ENCODE measurements at regions not wholly inside any gene's neighbourhood (a gene's known extent, or its start where the extent isn't known, plus 50 kb on each side); places are given as distances from the start of the nearest gene placed in this dataset.
"Not testable (repeated sequence)": the region's sequence is repeated elsewhere in the genome, so short reads cannot be mapped to it uniquely, and the experiment has no call there.

DNA sequence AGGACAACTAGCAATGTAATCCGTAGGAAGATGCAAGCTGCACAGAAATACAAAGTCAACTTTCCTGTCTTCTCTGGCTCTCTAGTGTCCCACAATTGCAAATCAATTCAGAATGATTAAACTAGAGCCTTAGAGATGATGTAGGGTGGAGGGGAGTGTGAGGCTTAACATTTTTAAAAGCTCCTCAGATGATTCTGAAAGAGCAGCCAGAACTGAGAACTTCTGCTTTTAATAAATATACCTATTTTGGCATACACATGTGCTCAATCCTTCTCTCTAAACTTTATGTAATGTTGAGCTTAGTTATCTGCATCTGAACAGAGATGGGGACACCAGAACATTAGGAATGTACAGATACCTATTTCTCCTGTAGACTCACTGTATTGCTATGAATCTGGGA is 139.9 kb upstream of the APC start:
- Histone ChIP-seq H3K36me3 (ENCODE audit: control insufficient read depth in 4 of 4, insufficient read depth in 4 of 4, low read length in 3 of 4) (no peaks in the 10 kb centered on the region), H3K27ac (ENCODE audit: insufficient read depth in 1 of 2, low read depth in 1 of 2, low read length in 2 of 2, poor library complexity in 1 of 2, severe bottlenecking in 2 of 2) (no peak overlapping the region), H3K27me3 (replicated peaks in 2 of 5; ENCODE audit: control insufficient read depth in 4 of 5, insufficient read depth in 5 of 5, low read length in 4 of 5) (peaks cover 0 to 26% (median 3%) of the 10 kb centered on the region in 5 experiments), H3K9me3 (ENCODE audit: control extremely low read depth in 1 of 5, control insufficient read depth in 4 of 5, insufficient read depth in 2 of 5, low read depth in 1 of 5, low read length in 4 of 5) (no peaks in the 10 kb centered on the region), H3K4me1 (ENCODE audit: control extremely low read depth in 1 of 4, control insufficient read depth in 4 of 4, insufficient read depth in 4 of 4, low read length in 3 of 4) (no peaks in the 10 kb centered on the region), H3K4me3 (ENCODE audit: control insufficient read depth in 1 of 7, extremely low read depth in 1 of 7, insufficient read depth in 4 of 7, low read depth in 2 of 7, low read length in 6 of 7) (no peak overlapping the region)
- DNase-seq, result no peak
- no CpG with 5 or more reads among the region's 1 CpG for WGBS (ENCODE audit: insufficient coverage)
- POLR2A ChIA-PET, result no interaction called here
- CTCF ChIA-PET, result no interaction called here

DNA sequence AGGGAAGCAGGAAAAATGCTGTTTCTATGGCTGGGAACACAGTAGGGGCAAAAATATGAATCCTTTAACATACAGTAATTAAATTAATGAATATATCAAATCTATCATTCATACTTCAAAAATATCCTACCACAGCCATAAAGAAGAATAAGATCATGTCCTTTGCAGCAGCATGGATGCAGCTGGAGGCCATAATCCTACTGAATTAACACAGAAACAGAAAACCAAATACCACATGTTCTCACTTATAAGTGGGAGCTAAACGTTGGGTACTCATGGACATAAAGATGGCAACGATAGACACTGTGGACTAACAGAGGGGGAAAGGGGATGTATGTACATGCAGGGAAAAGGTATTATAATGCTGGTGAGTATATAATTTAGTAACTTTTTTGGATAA is 137.2 kb upstream of the APC start:
- H3K4me1 ChIP-seq (ENCODE audit: control extremely low read depth in 1 of 4, control insufficient read depth in 4 of 4, insufficient read depth in 4 of 4, low read length in 3 of 4); H3K27ac ChIP-seq (ENCODE audit: insufficient read depth in 1 of 2, low read depth in 1 of 2, low read length in 2 of 2, poor library complexity in 1 of 2, severe bottlenecking in 2 of 2); H3K36me3 ChIP-seq (ENCODE audit: control insufficient read depth in 4 of 4, insufficient read depth in 4 of 4, low read length in 3 of 4); H3K9me3 ChIP-seq (ENCODE audit: control extremely low read depth in 1 of 5, control insufficient read depth in 4 of 5, insufficient read depth in 2 of 5, low read depth in 1 of 5, low read length in 4 of 5); POLR2A ChIA-PET; H3K4me3 ChIP-seq (ENCODE audit: control insufficient read depth in 1 of 7, extremely low read depth in 1 of 7, insufficient read depth in 4 of 7, low read depth in 2 of 7, low read length in 6 of 7); DNase-seq: not testable (repeated sequence)
- CTCF ChIA-PET, result interaction anchor here (0.7 kb wide), 1 partner anchor 157 kb away, joined by 3 read pairs; no protein-coding TSS in a partner anchor
- H3K27me3 ChIP-seq (replicated peaks in 2 of 5; ENCODE audit: control insufficient read depth in 4 of 5, insufficient read depth in 5 of 5, low read length in 4 of 5), result peaks cover 0 to 19% (median 2%) of the 10 kb centered on the region in 5 experiments
- 0% methylated on average over 1 of the region's 2 CpGs for WGBS (ENCODE audit: insufficient coverage)

DNA sequence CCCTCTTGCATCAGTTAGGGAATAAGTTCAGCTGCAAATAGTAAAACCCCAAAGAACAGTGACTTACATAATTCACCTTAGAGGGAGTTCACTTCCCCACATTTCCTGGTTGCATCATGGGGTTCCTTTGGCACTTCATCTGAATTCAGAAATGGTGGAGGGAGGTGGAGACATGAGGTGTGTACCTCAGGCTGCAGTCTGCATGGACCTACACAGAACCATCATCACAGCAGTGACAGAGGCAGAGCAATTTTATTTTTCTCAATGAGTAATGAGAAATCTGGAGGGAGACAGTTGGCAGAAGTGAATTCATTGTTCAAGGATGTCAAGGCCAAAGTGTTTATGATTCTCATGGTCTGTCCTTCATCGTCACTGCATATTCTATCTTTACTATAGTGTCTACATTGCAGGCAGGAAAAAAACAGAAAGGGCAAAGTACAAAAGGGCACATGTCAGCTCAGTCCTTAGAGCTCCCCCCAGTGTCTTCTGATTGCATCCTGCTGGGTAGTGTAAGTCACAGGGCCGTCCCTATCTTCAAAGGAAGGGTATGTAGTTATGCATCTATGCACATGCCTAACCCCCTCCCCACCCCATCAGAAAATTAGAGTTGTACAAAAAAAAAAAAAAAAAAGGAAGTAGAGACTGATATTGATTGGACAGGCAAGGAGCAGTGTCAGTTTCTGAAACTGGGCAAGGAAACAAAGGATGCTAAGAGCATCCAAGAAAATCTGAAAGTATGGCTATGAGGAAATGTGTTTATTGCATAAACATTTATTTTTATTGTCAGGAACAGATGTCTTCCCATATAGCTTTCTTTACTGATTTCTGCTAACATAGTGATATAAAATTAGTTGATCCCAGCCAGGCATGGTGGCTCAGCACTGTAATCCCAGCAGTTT is 132.7 kb upstream of the APC start:
- H3K9me3 ChIP-seq (ENCODE audit: control extremely low read depth in 1 of 5, control insufficient read depth in 4 of 5, insufficient read depth in 2 of 5, low read depth in 1 of 5, low read length in 4 of 5), result no peaks in the 10 kb centered on the region
- WGBS (ENCODE audit: insufficient coverage), result no CpG with 5 or more reads among the region's 2 CpGs
- peaks cover 0 to 3% (median 0%) of the 10 kb centered on the region in 5 experiments for H3K27me3 ChIP-seq (replicated peaks in 2 of 5; ENCODE audit: control insufficient read depth in 4 of 5, insufficient read depth in 5 of 5, low read length in 4 of 5)
- CTCF ChIA-PET, result interaction anchor here (1.2 to 2.1 kb wide), 2 partner anchors 9 to 53 kb away, joined by 3 to 4 read pairs; no protein-coding TSS in a partner anchor
- no peak overlapping the region for H3K4me3 ChIP-seq (ENCODE audit: control insufficient read depth in 1 of 7, extremely low read depth in 1 of 7, insufficient read depth in 4 of 7, low read depth in 2 of 7, low read length in 6 of 7)
- H3K27ac ChIP-seq (ENCODE audit: insufficient read depth in 1 of 2, low read depth in 1 of 2, low read length in 2 of 2, poor library complexity in 1 of 2, severe bottlenecking in 2 of 2), result no peak overlapping the region
- H3K4me1 ChIP-seq (ENCODE audit: control extremely low read depth in 1 of 4, control insufficient read depth in 4 of 4, insufficient read depth in 4 of 4, low read length in 3 of 4), result no peaks in the 10 kb centered on the region
- peak; percentile 4 to 44 (median 36) for DNase-seq
- POLR2A ChIA-PET, result no interaction called here
- no peaks in the 10 kb centered on the region for H3K36me3 ChIP-seq (ENCODE audit: control insufficient read depth in 4 of 4, insufficient read depth in 4 of 4, low read length in 3 of 4)

DNA sequence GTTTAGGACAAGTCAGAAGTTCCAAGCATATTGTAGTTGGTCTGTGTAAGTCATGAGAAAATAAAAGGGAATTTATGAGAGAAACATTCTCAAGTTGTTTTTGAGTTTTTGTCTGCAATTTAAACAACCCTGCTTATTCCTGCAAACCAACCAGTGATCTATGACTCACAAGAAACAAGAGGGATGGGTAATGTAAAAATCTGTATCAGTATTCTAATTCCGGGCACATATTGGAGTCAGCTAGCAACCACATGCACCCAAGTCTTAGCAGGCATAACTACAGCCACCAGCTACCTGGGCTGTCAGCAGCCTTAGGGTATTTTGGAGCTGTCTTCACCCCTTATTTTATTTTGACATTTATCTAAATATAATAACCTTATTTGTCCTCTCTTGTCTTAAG is 128.7 kb upstream of the APC start:
- H3K9me3 ChIP-seq (ENCODE audit: control extremely low read depth in 1 of 5, control insufficient read depth in 4 of 5, insufficient read depth in 2 of 5, low read depth in 1 of 5, low read length in 4 of 5), result no peaks in the 10 kb centered on the region
- no peak overlapping the region for H3K4me3 ChIP-seq (ENCODE audit: control insufficient read depth in 1 of 7, extremely low read depth in 1 of 7, insufficient read depth in 4 of 7, low read depth in 2 of 7, low read length in 6 of 7)
- no peak for DNase-seq
- H3K36me3 ChIP-seq (ENCODE audit: control insufficient read depth in 4 of 4, insufficient read depth in 4 of 4, low read length in 3 of 4), result no peaks in the 10 kb centered on the region
- peaks cover 0 to 5% (median 0%) of the 10 kb centered on the region in 5 experiments for H3K27me3 ChIP-seq (replicated peaks in 2 of 5; ENCODE audit: control insufficient read depth in 4 of 5, insufficient read depth in 5 of 5, low read length in 4 of 5)
- H3K27ac ChIP-seq (ENCODE audit: insufficient read depth in 1 of 2, low read depth in 1 of 2, low read length in 2 of 2, poor library complexity in 1 of 2, severe bottlenecking in 2 of 2), result no peak overlapping the region
- POLR2A ChIA-PET, result no interaction called here
- CTCF ChIA-PET, result no interaction called here
- WGBS (ENCODE audit: insufficient coverage), result no CpG with 5 or more reads among the region's 1 CpG
- no peaks in the 10 kb centered on the region for H3K4me1 ChIP-seq (ENCODE audit: control extremely low read depth in 1 of 4, control insufficient read depth in 4 of 4, insufficient read depth in 4 of 4, low read length in 3 of 4)

DNA sequence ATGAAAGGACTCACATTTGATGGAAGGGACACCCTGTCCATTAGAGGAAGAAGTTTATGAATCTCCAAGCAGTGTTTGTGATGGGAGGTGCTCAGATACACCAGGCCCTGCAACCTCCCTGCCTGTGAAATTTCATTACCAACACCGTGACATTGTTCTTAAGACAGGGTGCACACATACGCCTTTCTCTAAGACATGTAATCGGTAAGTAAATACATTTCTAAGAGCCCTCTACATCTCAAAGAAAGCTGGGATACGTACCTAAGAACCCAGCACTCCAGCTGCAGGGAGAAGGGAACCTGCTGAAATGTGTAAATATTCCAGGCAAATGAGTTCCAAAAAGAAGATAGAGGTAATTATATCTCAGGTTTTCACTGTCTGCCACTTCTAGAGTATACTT is 125.0 kb upstream of the APC start:
- Histone ChIP-seq H3K27me3 (replicated peaks in 2 of 5; ENCODE audit: control insufficient read depth in 4 of 5, insufficient read depth in 5 of 5, low read length in 4 of 5) (peaks cover 0 to 5% (median 0%) of the 10 kb centered on the region in 5 experiments), H3K4me1 (ENCODE audit: control extremely low read depth in 1 of 4, control insufficient read depth in 4 of 4, insufficient read depth in 4 of 4, low read length in 3 of 4) (no peaks in the 10 kb centered on the region), H3K4me3 (ENCODE audit: control insufficient read depth in 1 of 7, extremely low read depth in 1 of 7, insufficient read depth in 4 of 7, low read depth in 2 of 7, low read length in 6 of 7) (no peak overlapping the region), H3K36me3 (ENCODE audit: control insufficient read depth in 4 of 4, insufficient read depth in 4 of 4, low read length in 3 of 4) (no peaks in the 10 kb centered on the region), H3K9me3 (ENCODE audit: control extremely low read depth in 1 of 5, control insufficient read depth in 4 of 5, insufficient read depth in 2 of 5, low read depth in 1 of 5, low read length in 4 of 5) (no peaks in the 10 kb centered on the region), H3K27ac (ENCODE audit: insufficient read depth in 1 of 2, low read depth in 1 of 2, low read length in 2 of 2, poor library complexity in 1 of 2, severe bottlenecking in 2 of 2) (no peak overlapping the region)
- no peak for DNase-seq
- 100% methylated on average over 3 of the region's 4 CpGs for WGBS (ENCODE audit: insufficient coverage)
- ChIA-PET POLR2A (no interaction called here), CTCF (no interaction called here)

DNA sequence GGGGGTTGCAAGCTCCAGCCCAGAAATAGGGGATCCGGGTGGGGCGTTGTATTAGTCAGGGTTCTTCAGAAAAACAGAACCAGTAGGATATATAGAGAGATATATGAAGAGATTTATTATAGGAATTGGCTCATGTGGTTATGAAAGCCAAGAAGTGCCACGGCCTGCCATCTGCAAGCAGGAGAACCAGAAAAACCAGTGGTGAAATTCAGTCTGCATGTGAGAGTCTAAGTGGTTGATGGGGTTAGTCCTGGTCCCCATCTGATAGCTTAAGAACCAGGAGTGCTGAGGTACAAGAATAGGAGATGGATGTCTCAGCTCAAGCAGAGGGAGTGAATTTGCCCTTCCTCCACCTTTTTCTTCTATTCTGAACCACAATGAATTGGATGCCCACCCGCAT is 123.4 kb upstream of the APC start:
- 100% methylated on average over 1 of the region's 4 CpGs for WGBS (ENCODE audit: insufficient coverage)
- CTCF ChIA-PET, result interaction anchor here (0.6 kb wide), 1 partner anchor 9 kb away, joined by 3 read pairs; no protein-coding TSS in a partner anchor

DNA sequence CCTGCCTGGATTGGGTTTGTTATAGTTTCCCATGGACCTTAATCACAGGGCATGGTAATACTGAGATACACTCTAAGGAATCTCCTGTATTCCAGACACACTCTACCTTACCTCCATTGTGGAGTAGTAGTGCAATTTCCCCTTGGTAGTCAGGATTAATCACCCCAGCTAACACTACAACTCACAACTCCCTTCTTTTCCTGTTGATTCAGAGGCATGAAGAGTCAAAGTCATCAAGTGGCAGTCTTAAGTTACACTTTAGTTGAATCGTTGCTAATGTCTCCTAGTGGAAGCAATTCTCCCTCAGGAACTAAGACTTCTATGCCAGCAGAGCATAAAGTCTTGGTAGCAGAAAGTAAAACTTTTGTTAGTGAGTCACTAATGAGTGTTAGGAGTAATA is 122.7 kb upstream of the APC start:
- POLR2A ChIA-PET, result no interaction called here
- no peak overlapping the region for H3K4me3 ChIP-seq (ENCODE audit: control insufficient read depth in 1 of 7, extremely low read depth in 1 of 7, insufficient read depth in 4 of 7, low read depth in 2 of 7, low read length in 6 of 7)
- CTCF ChIA-PET, result no interaction called here
- peaks cover 0 to 5% (median 0%) of the 10 kb centered on the region in 5 experiments for H3K27me3 ChIP-seq (replicated peaks in 2 of 5; ENCODE audit: control insufficient read depth in 4 of 5, insufficient read depth in 5 of 5, low read length in 4 of 5)
- no peak overlapping the region for H3K27ac ChIP-seq (ENCODE audit: insufficient read depth in 1 of 2, low read depth in 1 of 2, low read length in 2 of 2, poor library complexity in 1 of 2, severe bottlenecking in 2 of 2)
- H3K36me3 ChIP-seq (ENCODE audit: control insufficient read depth in 4 of 4, insufficient read depth in 4 of 4, low read length in 3 of 4), result no peaks in the 10 kb centered on the region
- WGBS (ENCODE audit: insufficient coverage), result no CpG with 5 or more reads among the region's 1 CpG
- DNase-seq, result no peak
- H3K4me1 ChIP-seq (ENCODE audit: control extremely low read depth in 1 of 4, control insufficient read depth in 4 of 4, insufficient read depth in 4 of 4, low read length in 3 of 4), result no peaks in the 10 kb centered on the region
- H3K9me3 ChIP-seq (ENCODE audit: control extremely low read depth in 1 of 5, control insufficient read depth in 4 of 5, insufficient read depth in 2 of 5, low read depth in 1 of 5, low read length in 4 of 5), result no peaks in the 10 kb centered on the region

More for the DNA sequence above, 123.4 kb upstream of the APC start:
- Histone ChIP-seq H3K36me3 (ENCODE audit: control insufficient read depth in 4 of 4, insufficient read depth in 4 of 4, low read length in 3 of 4) (no peaks in the 10 kb centered on the region), H3K4me1 (ENCODE audit: control extremely low read depth in 1 of 4, control insufficient read depth in 4 of 4, insufficient read depth in 4 of 4, low read length in 3 of 4) (no peaks in the 10 kb centered on the region), H3K27me3 (replicated peaks in 2 of 5; ENCODE audit: control insufficient read depth in 4 of 5, insufficient read depth in 5 of 5, low read length in 4 of 5) (peaks cover 0 to 5% (median 0%) of the 10 kb centered on the region in 5 experiments), H3K9me3 (ENCODE audit: control extremely low read depth in 1 of 5, control insufficient read depth in 4 of 5, insufficient read depth in 2 of 5, low read depth in 1 of 5, low read length in 4 of 5) (no peaks in the 10 kb centered on the region), H3K4me3 (ENCODE audit: control insufficient read depth in 1 of 7, extremely low read depth in 1 of 7, insufficient read depth in 4 of 7, low read depth in 2 of 7, low read length in 6 of 7) (no peak overlapping the region), H3K27ac (ENCODE audit: insufficient read depth in 1 of 2, low read depth in 1 of 2, low read length in 2 of 2, poor library complexity in 1 of 2, severe bottlenecking in 2 of 2) (no peak overlapping the region)
- no peak for DNase-seq
- POLR2A ChIA-PET, result no interaction called here

Data from common myeloid progenitor, CD34-positive (primary cell).